WTC11 (cell line): ENCODE measurements at regions not wholly inside any gene's neighbourhood (a gene's known extent, or its start where the extent isn't known, plus 50 kb on each side); places are given as distances from the start of the nearest gene placed in this dataset.
"Not testable (repeated sequence)": the region's sequence is repeated elsewhere in the genome, so short reads cannot be mapped to it uniquely, and the experiment has no call there.

Source experiments
- ATAC-seq: fragments of 200-7000 bp; cut with Tn5 transposase; 2 replicates; pipeline ENCODE4 v1.10.0; 2021; ENCODE audit warnings: mild to moderate bottlenecking, moderate library complexity
- CTCF ChIA-PET: fragments of 300-600 bp; sonication (Branson Sonifier 250); formaldehyde crosslinking; loops from one replicate; lab custom pipeline; 2021; ENCODE audit warnings: antibody characterized with exemption; lab: Charles Lee
- POLR2A ChIA-PET: fragments of 350-600 bp; sonication (Branson Sonifier 250); formaldehyde crosslinking; loops from one replicate; lab custom pipeline; 2021; ENCODE audit warnings: antibody characterized with exemption; lab: Charles Lee
- DNase-seq: peaks from one replicate; pipeline ENCODE4 v3.0.0; 2021; ENCODE audit warnings: low spot score
- H3K27ac Mint-ChIP-seq: 2 replicates; pipeline ENCODE4 v1.8.0; 2021; ENCODE audit warnings: mixed read lengths
- H3K27me3 Mint-ChIP-seq: 2 replicates; pipeline ENCODE4 v1.8.0; 2021; ENCODE audit warnings: low read depth, mild to moderate bottlenecking, moderate library complexity, mixed read lengths
- H3K36me3 Mint-ChIP-seq: 2 replicates; pipeline ENCODE4 v1.8.0; 2021; ENCODE audit warnings: mixed read lengths
- H3K4me1 Mint-ChIP-seq: 2 replicates; pipeline ENCODE4 v1.8.0; 2022; ENCODE audit warnings: mixed read lengths
- H3K4me3 Mint-ChIP-seq: 2 replicates; pipeline ENCODE4 v1.8.0; 2021; ENCODE audit warnings: mild to moderate bottlenecking, moderate library complexity, mixed read lengths
- H3K9me3 Mint-ChIP-seq: 2 replicates; pipeline ENCODE4 v1.8.0; 2021; ENCODE audit warnings: mixed read lengths
- ATF1 ChIP-seq: sonication (generic); formaldehyde crosslinking; IDR thresholded peaks from 2 replicates; pipeline ENCODE4 v1.8.1; 2023; ENCODE audit warnings: mild to moderate bottlenecking, moderate library complexity, missing genetic modification reagents
- CREM ChIP-seq: sonication (generic); formaldehyde crosslinking; IDR thresholded peaks from 2 replicates; pipeline ENCODE4 v1.8.1; 2022; ENCODE audit warnings: mild to moderate bottlenecking, missing genetic modification reagents, moderate library complexity
- FOXJ3 ChIP-seq: sonication (generic); formaldehyde crosslinking; IDR thresholded peaks from 2 replicates; pipeline ENCODE4 v1.9.0; 2021; ENCODE audit warnings: missing genetic modification reagents, mild to moderate bottlenecking, borderline replicate concordance
- GABPB1 ChIP-seq: sonication (generic); formaldehyde crosslinking; IDR thresholded peaks from 2 replicates; pipeline ENCODE4 v1.8.1; 2023; ENCODE audit warnings: mild to moderate bottlenecking, missing genetic modification reagents
- GTF2I ChIP-seq: fragments of 250-450 bp; sonication (Bioruptor Pico); conservative IDR thresholded peaks from 2 replicates; pipeline ENCODE4 v1.4.0; 2021; ENCODE audit warnings: mild to moderate bottlenecking
- HMGA2 ChIP-seq: fragments of 250-450 bp; sonication (Bioruptor Pico); IDR thresholded peaks from 2 replicates; pipeline ENCODE4 v1.4.0; 2021; ENCODE audit warnings: mild to moderate bottlenecking, moderate library complexity
- JUN ChIP-seq: sonication (generic); formaldehyde crosslinking; IDR thresholded peaks from 2 replicates; pipeline ENCODE4 v1.8.0; 2023; ENCODE audit warnings: mild to moderate bottlenecking, missing genetic modification reagents
- NFE2L1 ChIP-seq: sonication (generic); formaldehyde crosslinking; IDR thresholded peaks from 2 replicates; pipeline ENCODE4 v1.8.1; 2023; ENCODE audit warnings: missing genetic modification reagents
- OVOL2 ChIP-seq: fragments of 250-450 bp; sonication (Bioruptor Pico); IDR thresholded peaks from 2 replicates; pipeline ENCODE4 v1.9.0; 2021; ENCODE audit warnings: mild to moderate bottlenecking, borderline replicate concordance
- SMAD4 ChIP-seq: sonication (generic); formaldehyde crosslinking; IDR thresholded peaks from 2 replicates; pipeline ENCODE4 v1.8.0; 2022; ENCODE audit warnings: mild to moderate bottlenecking, missing genetic modification reagents
- TEAD4 ChIP-seq: sonication (generic); formaldehyde crosslinking; IDR thresholded peaks from 2 replicates; pipeline ENCODE4 v1.8.0; 2022; ENCODE audit warnings: mild to moderate bottlenecking, missing genetic modification reagents
- ZBTB21 ChIP-seq: sonication (generic); formaldehyde crosslinking; IDR thresholded peaks from 2 replicates; pipeline ENCODE4 v1.8.1; 2023; ENCODE audit warnings: mild to moderate bottlenecking, missing genetic modification reagents, borderline replicate concordance
- ZNF121 ChIP-seq: sonication (generic); formaldehyde crosslinking; IDR thresholded peaks from 2 replicates; pipeline ENCODE4 v1.8.0; 2023; ENCODE audit warnings: missing genetic modification reagents
- ZNF263 ChIP-seq: sonication (generic); formaldehyde crosslinking; IDR thresholded peaks from 2 replicates; pipeline ENCODE4 v1.8.1; 2022; ENCODE audit warnings: low read depth, mild to moderate bottlenecking, moderate library complexity, missing genetic modification reagents
- ZNF317 ChIP-seq: sonication (generic); formaldehyde crosslinking; IDR thresholded peaks from 2 replicates; pipeline ENCODE4 v1.8.1; 2023; ENCODE audit warnings: low read depth, mild to moderate bottlenecking, moderate library complexity, missing genetic modification reagents, borderline replicate concordance
- ZNF423 ChIP-seq: fragments of 250-450 bp; sonication (Bioruptor Pico); IDR thresholded peaks from 2 replicates; pipeline ENCODE4 v2.1.2; 2022; ENCODE audit warnings: mild to moderate bottlenecking, moderate library complexity
- TF ChIP-seq, protein P1 (sequence below): sonication (generic); formaldehyde crosslinking; conservative IDR thresholded peaks from 2 replicates; pipeline ENCODE4 v1.8.1; 2022; ENCODE audit warnings: mild to moderate bottlenecking, missing genetic modification reagents
- TF ChIP-seq, protein P2 (sequence below): sonication (generic); formaldehyde crosslinking; IDR thresholded peaks from 2 replicates; pipeline ENCODE4 v1.8.1; 2023; ENCODE audit warnings: mild to moderate bottlenecking, missing genetic modification reagents, moderate library complexity
- TF ChIP-seq, protein P3 (sequence below): fragments of 250-450 bp; sonication (Bioruptor Pico); IDR thresholded peaks from 2 replicates; pipeline ENCODE4 v1.9.0; 2021; ENCODE audit warnings: moderate library complexity, mild to moderate bottlenecking, inconsistent platforms, borderline replicate concordance
- TF ChIP-seq, protein P4 (sequence below): sonication (generic); formaldehyde crosslinking; conservative IDR thresholded peaks from 2 replicates; pipeline ENCODE4 v1.8.1; 2023; ENCODE audit warnings: mild to moderate bottlenecking, low read depth, missing genetic modification reagents, moderate library complexity
- TF ChIP-seq, protein P5 (sequence below): sonication (generic); formaldehyde crosslinking; IDR thresholded peaks from 2 replicates; pipeline ENCODE4 v1.8.1; 2022; ENCODE audit warnings: low read depth, mild to moderate bottlenecking, moderate library complexity, missing genetic modification reagents, borderline replicate concordance

DNA sequence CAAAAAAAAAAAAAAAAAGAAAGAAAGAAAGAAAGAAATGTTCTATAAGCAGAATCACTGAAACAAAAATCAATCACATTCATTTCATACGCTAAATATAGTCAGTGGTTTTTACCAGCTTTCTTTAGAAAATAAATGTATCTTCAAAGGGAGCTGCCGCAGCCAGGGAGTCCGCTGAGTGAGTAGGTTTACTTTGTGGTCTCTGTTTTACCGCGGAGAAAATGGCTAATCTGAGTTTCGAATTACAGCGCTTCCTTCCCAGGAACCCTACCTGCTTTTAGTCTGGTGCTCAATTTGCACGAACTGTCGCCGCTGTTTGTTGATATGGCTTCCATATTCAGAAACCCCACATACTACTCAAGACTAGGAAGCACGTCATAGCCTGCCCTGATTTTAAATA is 102.4 kb downstream of the TFAP2A start:
- DNase-seq, result no peak
- CTCF ChIA-PET, result interaction anchor here (0.9 kb wide), 1 partner anchor 103 kb away, joined by 4 read pairs; the partner anchor contains the start of gene TFAP2A
- H3K4me1 Mint-ChIP-seq, result peaks cover 82% of the 10 kb centered on the region
- no peaks in the 10 kb centered on the region for H3K36me3 Mint-ChIP-seq
- peaks cover 9% of the 10 kb centered on the region; the same call in 1 of the 2 replicates for H3K27me3 Mint-ChIP-seq
- no peak for ATAC-seq
- H3K27ac Mint-ChIP-seq, result peak overlapping the region; percentile 23; the same call in 1 of the 2 replicates
- POLR2A ChIA-PET, result interaction anchor here (0.5 to 0.7 kb wide), 3 partner anchors 12 to 1897 kb away, joined by 3 to 4 read pairs (median 3); no protein-coding TSS in a partner anchor
- TF ChIP-seq FOXJ3 (no peak), NFE2L1 (CRISPR knock-in tag) (no peak)
- peaks cover 4% of the 10 kb centered on the region; the same call in 1 of the 2 replicates for H3K9me3 Mint-ChIP-seq
- no peak overlapping the region for H3K4me3 Mint-ChIP-seq

DNA sequence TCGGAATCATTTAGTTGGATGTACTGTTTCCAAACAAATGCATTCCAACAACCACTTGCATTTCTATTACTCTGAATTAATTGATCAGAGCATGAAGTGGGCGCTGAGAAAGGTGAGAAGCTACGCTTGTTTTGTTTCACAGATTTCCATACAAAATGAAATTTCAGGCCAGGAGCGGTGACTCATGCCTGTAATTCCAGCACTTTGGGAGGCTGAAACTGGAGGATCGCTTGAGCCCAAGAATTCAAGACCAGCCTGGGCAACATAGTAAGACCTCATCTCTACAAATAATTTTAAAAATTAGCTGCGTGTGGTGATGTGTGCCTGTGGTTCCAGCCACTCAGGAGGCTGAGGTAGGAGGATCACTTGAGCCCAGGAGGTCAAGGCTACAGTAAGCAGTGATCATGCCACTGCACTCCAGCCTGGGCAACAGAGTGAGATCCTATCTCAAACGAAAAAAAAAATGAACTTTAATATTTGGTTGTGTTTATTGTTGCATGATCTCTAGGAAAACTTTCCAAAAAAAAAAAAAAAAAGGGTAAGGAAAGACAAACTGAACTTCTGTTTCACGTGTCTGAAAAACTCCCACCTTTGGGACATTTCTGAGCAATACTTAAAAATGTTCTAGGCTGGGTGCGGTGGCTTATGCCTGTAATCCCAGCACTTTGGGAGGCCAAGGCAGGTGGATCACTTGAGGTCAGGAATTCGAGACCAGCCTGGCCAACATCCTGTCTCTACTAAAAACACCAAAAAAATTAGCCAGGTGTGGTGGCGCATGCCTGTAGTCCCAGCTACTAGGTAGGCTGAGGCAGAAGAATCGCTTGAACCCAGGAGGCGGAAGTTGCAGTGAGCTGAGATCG is 103.1 kb downstream of the TFAP2A start:
- ChIA-PET CTCF (interaction anchor here (0.9 kb wide), 1 partner anchor 104 kb away, joined by 4 read pairs; the partner anchor contains the start of gene TFAP2A), POLR2A (interaction anchor here (0.5 to 0.6 kb wide), 2 partner anchors 12 to 419 kb away, joined by 3 read pairs; no protein-coding TSS in a partner anchor)
- ATAC-seq, H3K9me3 Mint-ChIP-seq, H3K36me3 Mint-ChIP-seq, H3K27ac Mint-ChIP-seq, H3K4me3 Mint-ChIP-seq, H3K27me3 Mint-ChIP-seq, DNase-seq: not testable (repeated sequence)
- TF ChIP-seq ZNF121 (CRISPR knock-in tag), result peak; percentile 74
- H3K4me1 Mint-ChIP-seq, result peaks cover 81% of the 10 kb centered on the region

DNA sequence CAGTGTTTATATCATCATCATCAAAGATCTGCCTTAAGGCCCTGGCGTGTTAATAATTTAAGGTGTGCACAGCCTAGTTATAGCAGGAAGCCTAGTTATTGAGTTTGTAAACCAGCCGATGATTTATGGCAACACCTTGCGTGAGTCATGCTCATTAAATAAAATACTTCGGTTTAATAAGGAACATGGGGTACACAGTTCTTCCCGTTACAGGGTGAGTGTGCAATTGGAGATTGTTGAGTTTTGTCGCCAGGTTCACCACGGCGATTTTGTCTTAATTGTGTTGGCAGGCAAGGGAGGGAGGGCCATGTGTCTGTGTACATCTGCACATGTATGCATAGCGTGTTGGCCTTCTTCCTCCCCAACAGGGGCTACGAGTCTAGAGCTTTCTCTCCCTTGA is 104.0 kb downstream of the TFAP2A start:
- peaks cover 9% of the 10 kb centered on the region; the same call in 1 of the 2 replicates for H3K27me3 Mint-ChIP-seq
- H3K36me3 Mint-ChIP-seq, result no peaks in the 10 kb centered on the region
- H3K9me3 Mint-ChIP-seq, result peaks cover 4% of the 10 kb centered on the region; the same call in 1 of the 2 replicates
- POLR2A ChIA-PET, result no interaction called here
- H3K4me1 Mint-ChIP-seq, result peaks cover 78% of the 10 kb centered on the region
- no peak overlapping the region for H3K4me3 Mint-ChIP-seq
- ATAC-seq (no peak), DNase-seq (no peak)
- H3K27ac Mint-ChIP-seq, result peak overlapping the region; percentile 3; the same call in 1 of the 2 replicates
- CTCF ChIA-PET, result no interaction called here
- TF ChIP-seq ATF1 (CRISPR knock-in tag) (no peak), SMAD4 (CRISPR knock-in tag) (no peak), ZNF423 (CRISPR knock-in tag) (no peak), CREM (CRISPR knock-in tag) (no peak), OVOL2 (CRISPR knock-in tag) (no peak), ZNF317 (CRISPR knock-in tag) (no peak), GTF2I (CRISPR knock-in tag) (no peak), ZBTB21 (CRISPR knock-in tag) (no peak), GABPB1 (no peak), ZNF263 (no peak), TEAD4 (CRISPR knock-in tag) (no peak), HMGA2 (CRISPR knock-in tag) (no peak), JUN (CRISPR knock-in tag) (no peak)
- TF ChIP-seq, protein P1, sequence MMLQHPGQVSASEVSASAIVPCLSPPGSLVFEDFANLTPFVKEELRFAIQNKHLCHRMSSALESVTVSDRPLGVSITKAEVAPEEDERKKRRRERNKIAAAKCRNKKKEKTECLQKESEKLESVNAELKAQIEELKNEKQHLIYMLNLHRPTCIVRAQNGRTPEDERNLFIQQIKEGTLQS (CRISPR knock-in tag), result no peak
- TF ChIP-seq, protein P2, sequence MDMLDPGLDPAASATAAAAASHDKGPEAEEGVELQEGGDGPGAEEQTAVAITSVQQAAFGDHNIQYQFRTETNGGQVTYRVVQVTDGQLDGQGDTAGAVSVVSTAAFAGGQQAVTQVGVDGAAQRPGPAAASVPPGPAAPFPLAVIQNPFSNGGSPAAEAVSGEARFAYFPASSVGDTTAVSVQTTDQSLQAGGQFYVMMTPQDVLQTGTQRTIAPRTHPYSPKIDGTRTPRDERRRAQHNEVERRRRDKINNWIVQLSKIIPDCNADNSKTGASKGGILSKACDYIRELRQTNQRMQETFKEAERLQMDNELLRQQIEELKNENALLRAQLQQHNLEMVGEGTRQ (CRISPR knock-in tag), result no peak
- TF ChIP-seq, protein P3, sequence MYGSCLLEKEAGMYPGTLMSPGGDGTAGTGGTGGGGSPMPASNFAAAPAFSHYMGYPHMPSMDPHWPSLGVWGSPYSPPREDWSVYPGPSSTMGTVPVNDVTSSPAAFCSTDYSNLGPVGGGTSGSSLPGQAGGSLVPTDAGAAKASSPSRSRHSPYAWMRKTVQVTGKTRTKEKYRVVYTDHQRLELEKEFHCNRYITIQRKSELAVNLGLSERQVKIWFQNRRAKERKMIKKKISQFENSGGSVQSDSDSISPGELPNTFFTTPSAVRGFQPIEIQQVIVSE (CRISPR knock-in tag), result no peak
- TF ChIP-seq, protein P4, sequence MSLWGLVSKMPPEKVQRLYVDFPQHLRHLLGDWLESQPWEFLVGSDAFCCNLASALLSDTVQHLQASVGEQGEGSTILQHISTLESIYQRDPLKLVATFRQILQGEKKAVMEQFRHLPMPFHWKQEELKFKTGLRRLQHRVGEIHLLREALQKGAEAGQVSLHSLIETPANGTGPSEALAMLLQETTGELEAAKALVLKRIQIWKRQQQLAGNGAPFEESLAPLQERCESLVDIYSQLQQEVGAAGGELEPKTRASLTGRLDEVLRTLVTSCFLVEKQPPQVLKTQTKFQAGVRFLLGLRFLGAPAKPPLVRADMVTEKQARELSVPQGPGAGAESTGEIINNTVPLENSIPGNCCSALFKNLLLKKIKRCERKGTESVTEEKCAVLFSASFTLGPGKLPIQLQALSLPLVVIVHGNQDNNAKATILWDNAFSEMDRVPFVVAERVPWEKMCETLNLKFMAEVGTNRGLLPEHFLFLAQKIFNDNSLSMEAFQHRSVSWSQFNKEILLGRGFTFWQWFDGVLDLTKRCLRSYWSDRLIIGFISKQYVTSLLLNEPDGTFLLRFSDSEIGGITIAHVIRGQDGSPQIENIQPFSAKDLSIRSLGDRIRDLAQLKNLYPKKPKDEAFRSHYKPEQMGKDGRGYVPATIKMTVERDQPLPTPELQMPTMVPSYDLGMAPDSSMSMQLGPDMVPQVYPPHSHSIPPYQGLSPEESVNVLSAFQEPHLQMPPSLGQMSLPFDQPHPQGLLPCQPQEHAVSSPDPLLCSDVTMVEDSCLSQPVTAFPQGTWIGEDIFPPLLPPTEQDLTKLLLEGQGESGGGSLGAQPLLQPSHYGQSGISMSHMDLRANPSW (CRISPR knock-in tag), result no peak
- TF ChIP-seq, protein P5, sequence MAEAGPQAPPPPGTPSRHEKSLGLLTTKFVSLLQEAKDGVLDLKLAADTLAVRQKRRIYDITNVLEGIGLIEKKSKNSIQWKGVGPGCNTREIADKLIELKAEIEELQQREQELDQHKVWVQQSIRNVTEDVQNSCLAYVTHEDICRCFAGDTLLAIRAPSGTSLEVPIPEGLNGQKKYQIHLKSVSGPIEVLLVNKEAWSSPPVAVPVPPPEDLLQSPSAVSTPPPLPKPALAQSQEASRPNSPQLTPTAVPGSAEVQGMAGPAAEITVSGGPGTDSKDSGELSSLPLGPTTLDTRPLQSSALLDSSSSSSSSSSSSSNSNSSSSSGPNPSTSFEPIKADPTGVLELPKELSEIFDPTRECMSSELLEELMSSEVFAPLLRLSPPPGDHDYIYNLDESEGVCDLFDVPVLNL (CRISPR knock-in tag), result no peak
